H1 (cell line): ENCODE measurements at regions not wholly inside any gene's neighbourhood (a gene's known extent, or its start where the extent isn't known, plus 50 kb on each side); places are given as distances from the start of the nearest gene placed in this dataset.

Source experiments
- CTCF ChIA-PET: fragments of 300-600 bp; sonication (Branson Sonifier 250); formaldehyde crosslinking; loops from one replicate; lab custom pipeline; 2021; ENCODE audit not compliant: partially characterized antibody; lab: Charles Lee
- POLR2A ChIA-PET: fragments of 300-600 bp; sonication (Branson Sonifier 250); formaldehyde crosslinking; loops from one replicate; lab custom pipeline; 2021; ENCODE audit warnings: inconsistent platforms; ENCODE audit not compliant: partially characterized antibody; lab: Charles Lee
- DNase-seq, 2 experiments: peaks; one replicate each; pipeline versions ENCODE4 v3.0.0 to v3.0.0-alpha.2; 2010 to 2022; ENCODE audit warnings: low spot score in 2 of 2, low read depth in 1 of 2, mixed read lengths in 1 of 2
- FAIRE-seq: peaks from 2 replicates; lab custom pipeline; 2011; peaks lifted over from hg19 to GRCh38; lab: Jason Lieb, UNC
- H2AFZ ChIP-seq: 2 replicates; pipeline ENCODE4 v1.8.1; 2012; ENCODE audit warnings: low read length, inconsistent platforms
- H2AK5ac ChIP-seq: 2 replicates; pipeline ENCODE4 v1.6.1; 2013; ENCODE audit warnings: low read depth, low read length
- H2BK120ac ChIP-seq: replicated peaks from 2 replicates; pipeline ENCODE3; 2013; ENCODE audit warnings: low read depth, low read length, inconsistent platforms
- H2BK12ac ChIP-seq: 2 replicates; pipeline ENCODE4 v1.6.1; 2013; ENCODE audit warnings: low read depth, low read length
- H2BK15ac ChIP-seq: 2 replicates; pipeline ENCODE4 v1.6.1; 2013; ENCODE audit warnings: low read length
- H2BK20ac ChIP-seq: 2 replicates; pipeline ENCODE4 v1.6.1; 2013; ENCODE audit warnings: low read length
- H2BK5ac ChIP-seq: 2 replicates; pipeline ENCODE4 v1.6.1; 2013; ENCODE audit warnings: low read depth, low read length
- H3K14ac ChIP-seq: 2 replicates; pipeline ENCODE4 v1.6.1; 2013; ENCODE audit warnings: inconsistent platforms; ENCODE audit not compliant: insufficient read length
- H3K18ac ChIP-seq: 2 replicates; pipeline ENCODE4 v1.6.1; 2013; ENCODE audit warnings: low read length; ENCODE audit errors: extremely low read depth
- H3K23ac ChIP-seq: 2 replicates; pipeline ENCODE4 v1.6.1; 2013; ENCODE audit warnings: inconsistent platforms; ENCODE audit not compliant: insufficient read length
- H3K23me2 ChIP-seq: 2 replicates; pipeline ENCODE4 v1.6.1; 2013; ENCODE audit warnings: low read depth, low read length
- H3K27ac ChIP-seq: 2 replicates; pipeline ENCODE4 v1.6.1; 2011; ENCODE audit warnings: low read depth, low read length, inconsistent platforms
- H3K27me3 ChIP-seq, 4 experiments: replicated peaks in 1 of 4; 1 replicate in 1 of 4; 2 replicates in 3 of 4; pipeline versions ENCODE4 v1.6.1 to v1.8.1; 2011 to 2013; ENCODE audit warnings: low read length in 3 of 4, mild to moderate bottlenecking in 3 of 4, inconsistent platforms in 2 of 4, mixed read lengths in 2 of 4, moderate library complexity in 1 of 4; ENCODE audit not compliant: control insufficient read depth in 3 of 4, insufficient read depth in 3 of 4; ENCODE audit errors: extremely low read depth in 1 of 4
- H3K36me3 ChIP-seq, 4 experiments: 2 replicates each; pipeline versions ENCODE4 v1.6.1 to v1.8.1; 2011 to 2013; ENCODE audit warnings: mild to moderate bottlenecking in 4 of 4, low read length in 3 of 4, moderate library complexity in 2 of 4, control low read depth in 1 of 4, inconsistent platforms in 1 of 4; ENCODE audit not compliant: insufficient read depth in 4 of 4, control insufficient read depth in 2 of 4
- H3K4ac ChIP-seq: replicated peaks from 2 replicates; pipeline ENCODE3; 2013; ENCODE audit warnings: low read length, low read depth, mixed read lengths, inconsistent platforms; ENCODE audit not compliant: insufficient read length
- H3K4me1 ChIP-seq, 4 experiments: replicated peaks in 1 of 4; 1 replicate in 1 of 4; 2 replicates in 3 of 4; pipeline versions ENCODE4 v1.6.1 to v1.8.1; 2011 to 2013; ENCODE audit warnings: low read length in 3 of 4, inconsistent platforms in 2 of 4, mixed read lengths in 1 of 4; ENCODE audit not compliant: insufficient read depth in 4 of 4, control insufficient read depth in 3 of 4
- H3K4me2 ChIP-seq, 2 experiments: 2 replicates each; pipeline versions ENCODE4 v1.6.1 to v1.8.1; 2011 to 2013; ENCODE audit warnings: low read depth in 2 of 2, low read length in 2 of 2, control low read depth in 1 of 2, inconsistent platforms in 1 of 2, mild to moderate bottlenecking in 1 of 2; ENCODE audit not compliant: insufficient read depth in 1 of 2
- H3K4me3 ChIP-seq, 4 experiments: fragments of 200-600, 300-600 bp in 1 of 4; sonication (generic), shearing (Covaris generic), sonication (Bioruptor Twin) in 1 of 4; 2 replicates each; pipeline versions ENCODE4 v1.5.1 to v1.8.1; 2011 to 2016; ENCODE audit warnings: low read length in 4 of 4, low read depth in 3 of 4, control low read depth in 2 of 4, inconsistent platforms in 2 of 4, mild to moderate bottlenecking in 2 of 4, mixed read lengths in 1 of 4, moderate library complexity in 1 of 4; ENCODE audit not compliant: insufficient read depth in 2 of 4; ENCODE audit errors: extremely low read depth in 1 of 4
- H3K56ac ChIP-seq: replicated peaks from 2 replicates; pipeline ENCODE3; 2013; ENCODE audit warnings: low read depth, mild to moderate bottlenecking, mixed read lengths, low read length, inconsistent platforms; ENCODE audit not compliant: insufficient read length
- H3K79me1 ChIP-seq: 2 replicates; pipeline ENCODE4 v1.6.1; 2013; ENCODE audit warnings: low read depth, low read length, control low read depth
- H3K79me2 ChIP-seq, 2 experiments: 2 replicates each; pipeline versions ENCODE4 v1.6.1 to v1.8.1; 2012 to 2013; ENCODE audit warnings: low read length in 2 of 2, mild to moderate bottlenecking in 2 of 2, inconsistent platforms in 1 of 2; ENCODE audit not compliant: insufficient read depth in 2 of 2, control insufficient read depth in 1 of 2
- H3K9ac ChIP-seq, 4 experiments: replicated peaks in 1 of 4; 1 replicate in 1 of 4; 2 replicates in 3 of 4; pipeline versions ENCODE4 v1.6.1 to v1.8.1; 2011 to 2013; ENCODE audit warnings: low read depth in 3 of 4, low read length in 3 of 4, control low read depth in 2 of 4, mild to moderate bottlenecking in 2 of 4, moderate library complexity in 2 of 4, inconsistent platforms in 1 of 4; ENCODE audit errors: extremely low read depth in 1 of 4
- H3K9me3 ChIP-seq, 2 experiments: 2 replicates each; pipeline versions ENCODE4 v1.6.1 to v1.8.1; 2012 to 2013; ENCODE audit warnings: mild to moderate bottlenecking in 2 of 2, moderate library complexity in 2 of 2, control low read depth in 1 of 2, inconsistent platforms in 1 of 2, low read depth in 1 of 2, low read length in 1 of 2, mixed read lengths in 1 of 2; ENCODE audit not compliant: insufficient read depth in 2 of 2
- H4K20me1 ChIP-seq, 2 experiments: replicated peaks in 1 of 2; 2 replicates each; pipeline versions ENCODE3 to v1.8.1; 2011 to 2013; ENCODE audit warnings: inconsistent platforms in 2 of 2, low read length in 2 of 2, mild to moderate bottlenecking in 1 of 2; ENCODE audit not compliant: insufficient read depth in 2 of 2, control insufficient read depth in 1 of 2
- H4K5ac ChIP-seq: 2 replicates; pipeline ENCODE4 v1.6.1; 2013; ENCODE audit warnings: low read length, low read depth, mixed read lengths, inconsistent platforms; ENCODE audit not compliant: insufficient read length
- H4K8ac ChIP-seq: 2 replicates; pipeline ENCODE4 v1.8.0; 2013; ENCODE audit warnings: mild to moderate bottlenecking, moderate library complexity, low read length, inconsistent platforms; ENCODE audit not compliant: insufficient read depth; ENCODE audit errors: extremely low read depth
- H4K91ac ChIP-seq: replicated peaks from 2 replicates; pipeline ENCODE3; 2013; ENCODE audit warnings: low read length, mixed read lengths, inconsistent platforms; ENCODE audit not compliant: insufficient read length
- BRCA1 ChIP-seq: IDR thresholded peaks from 2 replicates; pipeline ENCODE4 v1.6.1; 2012; ENCODE audit warnings: low read depth, low read length, improper control_type of control experiment
- WGBS, 2 experiments: shearing (Covaris generic) in 1 of 2; methylation state at CpG; one replicate each; pipeline versions ENCODE4 v1.1.6 to v1.1.7; 2013 to 2015; ENCODE audit warnings: low lambda C conversion rate in 2 of 2, mixed read lengths in 2 of 2, inconsistent platforms in 1 of 2, low coverage in 1 of 2, missing lambda C conversion rate in 1 of 2; ENCODE audit not compliant: insufficient replicate concordance in 2 of 2, insufficient coverage in 1 of 2, insufficient read length in 1 of 2; ENCODE audit errors: extremely low coverage in 1 of 2, missing lambda C conversion rate in 1 of 2; 5-methylcytosine and 5-hydroxymethylcytosine counted together

GRCh38 chr6:15747354-15747883 lies 84.6 kb upstream of the DTNBP1 start:
- 84% methylated on average over 2 of the region's 2 CpGs; no CpG with 5 or more reads in 1 of the 2 experiments for WGBS, 2 experiments
- no peak overlapping the region for H4K8ac ChIP-seq
- H3K79me1 ChIP-seq, result no peaks in the 10 kb centered on the region
- H2BK20ac ChIP-seq, result no peak overlapping the region
- no peak overlapping the region for H3K4me2 ChIP-seq
- H3K23ac ChIP-seq, result no peak overlapping the region
- H2BK15ac ChIP-seq, result no peak overlapping the region
- no peak overlapping the region for H2BK120ac ChIP-seq
- H3K27ac ChIP-seq, result no peak overlapping the region
- H2AFZ ChIP-seq, result 0 out of 2 replicates have a peak overlapping the region, but pooled peaks have one; percentile 14
- POLR2A ChIA-PET, result no interaction called here
- no peak for DNase-seq
- H4K20me1 ChIP-seq, result no peaks in the 10 kb centered on the region
- H3K18ac ChIP-seq, result no peak overlapping the region
- H2BK12ac ChIP-seq, result no peak overlapping the region
- no peak overlapping the region for H3K56ac ChIP-seq
- FAIRE-seq, result no peak
- H3K79me2 ChIP-seq, result no peaks in the 10 kb centered on the region
- no peak overlapping the region for H3K9ac ChIP-seq
- H4K5ac ChIP-seq, result no peak overlapping the region
- H3K36me3 ChIP-seq, result no peaks in the 10 kb centered on the region
- no peak overlapping the region for H3K4ac ChIP-seq
- H3K23me2 ChIP-seq, result no peaks in the 10 kb centered on the region
- H4K91ac ChIP-seq, result no peak overlapping the region
- H3K4me3 ChIP-seq, result no peak overlapping the region
- CTCF ChIA-PET, result interaction anchor here (1.2 kb wide), 1 partner anchor 12 kb away, joined by 4 read pairs; no protein-coding TSS in a partner anchor
- H3K27me3 ChIP-seq, result no peaks in the 10 kb centered on the region
- H3K9me3 ChIP-seq, result no peaks in the 10 kb centered on the region
- no peak overlapping the region for H2AK5ac ChIP-seq
- H2BK5ac ChIP-seq, result no peak overlapping the region
- no peak for TF ChIP-seq BRCA1
- no peak overlapping the region for H3K14ac ChIP-seq
- peaks cover 0 to 2% (median 0%) of the 10 kb centered on the region in 4 experiments; a peak in 2 of 7 replicates for H3K4me1 ChIP-seq
